ENCODE measurements at regions not wholly inside any gene's neighbourhood (a gene's known extent, or its start where the extent isn't known, plus 50 kb on each side); places are given as distances from the start of the nearest gene placed in this dataset.

DNA sequence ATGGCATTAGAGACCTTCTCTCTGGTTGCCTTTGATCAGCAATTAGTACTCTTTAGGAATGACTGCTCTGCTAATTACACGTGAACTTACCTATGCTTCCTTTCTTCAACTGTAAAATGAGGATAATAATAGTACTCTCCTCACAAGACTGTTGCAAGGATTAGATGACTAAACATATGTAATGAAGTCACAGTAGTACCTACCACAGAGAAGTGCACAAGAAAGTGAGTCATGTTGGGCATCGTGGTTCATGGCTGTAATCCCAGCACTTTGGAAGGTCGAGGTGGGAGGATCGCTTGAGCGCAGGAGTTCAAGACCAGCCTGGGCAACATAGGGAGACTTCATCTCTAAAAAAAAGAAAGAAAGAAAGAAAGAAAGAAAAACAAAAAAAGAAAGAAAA is 68.1 kb upstream of the AK4 start:
- H2AFZ ChIP-seq (ENCODE audit: insufficient read depth, low read depth, low read length, poor library complexity, severe bottlenecking), result no peak overlapping the region
- DNase-seq, result peak; percentile 45 to 83 (median 63)
- no peak overlapping the region for H3K4me2 ChIP-seq (replicated peaks; ENCODE audit: extremely low read depth, low read length, poor library complexity, severe bottlenecking)
- H3K4me3 Mint-ChIP-seq, result peak overlapping the region in 1 of 2 donors; percentile 40
- H3K27me3 Mint-ChIP-seq (ENCODE audit: low read depth in 3 of 3), result no peaks in the 10 kb centered on the region
- H3K4me1 ChIP-seq (ENCODE audit: control insufficient read depth in 1 of 2, insufficient read depth in 2 of 2, low read length in 2 of 2), result peaks cover 19 to 29% of the 10 kb centered on the region in 2 donors
- H3K9me3 Mint-ChIP-seq, result peaks cover 0 to 3% (median 0%) of the 10 kb centered on the region in 7 donors
- peak overlapping the region in 3 of 7 donors; percentile 69 to 88 (median 72) for H3K27ac Mint-ChIP-seq
- no peaks in the 10 kb centered on the region for H4K20me1 ChIP-seq (ENCODE audit: insufficient read depth, low read length)
- H3K27me3 ChIP-seq (ENCODE audit: control insufficient read depth in 2 of 2, insufficient read depth in 2 of 2, low read length in 2 of 2), result no peaks in the 10 kb centered on the region
- H3K36me3 ChIP-seq (replicated peaks in 1 of 2; ENCODE audit: control insufficient read depth in 1 of 2, insufficient read depth in 2 of 2, low read length in 2 of 2), result no peaks in the 10 kb centered on the region
- H3K4me3 ChIP-seq (replicated peaks in 1 of 3; ENCODE audit: low read depth in 2 of 3, low read length in 3 of 3), result no peak overlapping the region
- H3K9me3 ChIP-seq (replicated peaks in 1 of 2; ENCODE audit: control insufficient read depth in 1 of 2, insufficient read depth in 1 of 2, low read length in 2 of 2), result no peaks in the 10 kb centered on the region
- no peak overlapping the region for H3K9ac ChIP-seq (ENCODE audit: insufficient read depth, low read length, poor library complexity, severe bottlenecking)
- TF ChIP-seq, protein P1, sequence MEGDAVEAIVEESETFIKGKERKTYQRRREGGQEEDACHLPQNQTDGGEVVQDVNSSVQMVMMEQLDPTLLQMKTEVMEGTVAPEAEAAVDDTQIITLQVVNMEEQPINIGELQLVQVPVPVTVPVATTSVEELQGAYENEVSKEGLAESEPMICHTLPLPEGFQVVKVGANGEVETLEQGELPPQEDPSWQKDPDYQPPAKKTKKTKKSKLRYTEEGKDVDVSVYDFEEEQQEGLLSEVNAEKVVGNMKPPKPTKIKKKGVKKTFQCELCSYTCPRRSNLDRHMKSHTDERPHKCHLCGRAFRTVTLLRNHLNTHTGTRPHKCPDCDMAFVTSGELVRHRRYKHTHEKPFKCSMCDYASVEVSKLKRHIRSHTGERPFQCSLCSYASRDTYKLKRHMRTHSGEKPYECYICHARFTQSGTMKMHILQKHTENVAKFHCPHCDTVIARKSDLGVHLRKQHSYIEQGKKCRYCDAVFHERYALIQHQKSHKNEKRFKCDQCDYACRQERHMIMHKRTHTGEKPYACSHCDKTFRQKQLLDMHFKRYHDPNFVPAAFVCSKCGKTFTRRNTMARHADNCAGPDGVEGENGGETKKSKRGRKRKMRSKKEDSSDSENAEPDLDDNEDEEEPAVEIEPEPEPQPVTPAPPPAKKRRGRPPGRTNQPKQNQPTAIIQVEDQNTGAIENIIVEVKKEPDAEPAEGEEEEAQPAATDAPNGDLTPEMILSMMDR (IDR thresholded peaks at IDR 0.05), result no peak
- no peak overlapping the region for H3K27ac ChIP-seq (ENCODE audit: low read depth in 1 of 2, low read length in 2 of 2)
- peaks cover 43% of the 10 kb centered on the region for H3K4me1 Mint-ChIP-seq
- H3K79me2 ChIP-seq (ENCODE audit: insufficient read depth, low read length), result no peaks in the 10 kb centered on the region
- intact Hi-C loops (cut with micrococcal nuclease), result loop anchor here in 1 of 2 donors (10.0 kb wide), 1 partner anchor 75 kb away; no protein-coding TSS in a partner anchor
- 0% methylated on average over 1 of the region's 5 CpGs for WGBS (ENCODE audit: insufficient coverage)
- peaks cover 0 to 1% of the 10 kb centered on the region in 2 donors for H3K36me3 Mint-ChIP-seq

DNA sequence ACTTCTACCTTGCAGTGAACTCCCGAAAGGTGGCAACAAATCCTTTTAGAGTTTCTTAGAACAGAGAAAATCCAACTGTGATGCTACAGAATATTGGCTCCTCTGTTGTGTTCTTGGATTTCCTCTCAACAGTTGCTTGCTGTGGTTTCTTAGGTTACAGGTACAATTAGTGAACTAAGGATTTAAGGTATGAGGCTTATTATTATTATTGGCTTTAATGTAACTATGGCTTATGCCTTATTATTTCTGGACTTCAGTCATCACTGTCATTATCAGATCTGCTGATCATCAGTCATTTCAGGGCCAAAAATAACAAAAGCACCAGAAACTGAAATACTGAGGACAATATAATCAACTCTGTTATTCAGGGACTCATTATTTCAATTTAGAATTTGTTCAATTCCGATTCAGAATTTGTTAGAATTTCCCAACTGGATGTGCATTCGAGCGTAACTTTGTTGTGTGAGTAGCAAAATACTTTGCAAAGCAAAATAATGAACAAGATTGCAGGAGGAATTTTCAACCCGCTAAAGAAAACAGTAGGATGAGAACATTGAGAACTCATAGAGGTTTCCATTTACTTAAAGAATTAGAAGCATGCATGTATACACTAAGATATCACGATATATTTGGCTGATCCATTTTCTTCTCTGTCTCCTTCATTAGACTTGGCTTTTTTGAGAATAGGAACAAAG is 65.5 kb upstream of the AK4 start:
- Histone ChIP-seq H2AFZ (ENCODE audit: insufficient read depth, low read depth, low read length, poor library complexity, severe bottlenecking) (no peak overlapping the region), H3K4me1 (ENCODE audit: control insufficient read depth in 1 of 2, insufficient read depth in 2 of 2, low read length in 2 of 2) (peaks cover 19 to 29% of the 10 kb centered on the region in 2 donors), H3K27ac (ENCODE audit: low read depth in 1 of 2, low read length in 2 of 2) (no peak overlapping the region), H3K9ac (ENCODE audit: insufficient read depth, low read length, poor library complexity, severe bottlenecking) (no peak overlapping the region), H3K9me3 (replicated peaks in 1 of 2; ENCODE audit: control insufficient read depth in 1 of 2, insufficient read depth in 1 of 2, low read length in 2 of 2) (peaks cover 0 to under 1% of the 10 kb centered on the region in 2 donors), H3K4me2 (replicated peaks; ENCODE audit: extremely low read depth, low read length, poor library complexity, severe bottlenecking) (no peak overlapping the region), H3K27me3 (ENCODE audit: control insufficient read depth in 2 of 2, insufficient read depth in 2 of 2, low read length in 2 of 2) (no peaks in the 10 kb centered on the region), H3K36me3 (replicated peaks in 1 of 2; ENCODE audit: control insufficient read depth in 1 of 2, insufficient read depth in 2 of 2, low read length in 2 of 2) (no peaks in the 10 kb centered on the region), H3K4me3 (replicated peaks in 1 of 3; ENCODE audit: low read depth in 2 of 3, low read length in 3 of 3) (no peak overlapping the region), H3K79me2 (ENCODE audit: insufficient read depth, low read length) (no peaks in the 10 kb centered on the region), H4K20me1 (ENCODE audit: insufficient read depth, low read length) (no peaks in the 10 kb centered on the region)
- Mint-ChIP-seq H3K9me3 (peaks cover 2 to 9% (median 3%) of the 10 kb centered on the region in 7 donors), H3K4me3 (no peak overlapping the region), H3K27me3 (ENCODE audit: low read depth in 3 of 3) (peaks cover 0 to 4% (median under 1%) of the 10 kb centered on the region in 3 donors), H3K27ac (peak overlapping the region in 3 of 7 donors; percentile 48 to 77 (median 75)), H3K36me3 (peaks cover 0 to 6% of the 10 kb centered on the region in 2 donors), H3K4me1 (peaks cover 38% of the 10 kb centered on the region)
- intact Hi-C loops (cut with micrococcal nuclease), result loop anchor here in 1 of 2 donors (10.0 kb wide), 1 partner anchor 72 kb away; no protein-coding TSS in a partner anchor
- WGBS (ENCODE audit: insufficient coverage), result no CpG with 5 or more reads among the region's 6 CpGs
- TF ChIP-seq, protein P1 (IDR thresholded peaks at IDR 0.05), result no peak
- DNase-seq, result no peak
